NCI-H1436 (cell line): ENCODE measurements at regions not wholly inside any gene's neighbourhood (a gene's known extent, or its start where the extent isn't known, plus 50 kb on each side); places are given as distances from the start of the nearest gene placed in this dataset.
A peak's percentile ranks its signal among the peaks of the same experiment; 100 is the strongest.
"Not testable (repeated sequence)": the region's sequence is repeated elsewhere in the genome, so short reads cannot be mapped to it uniquely, and the experiment has no call there.

Experiments used
- DNase-seq: peaks from one replicate; lab custom pipeline; 2025; lab: John Stamatoyannopoulos, UW

DNA sequence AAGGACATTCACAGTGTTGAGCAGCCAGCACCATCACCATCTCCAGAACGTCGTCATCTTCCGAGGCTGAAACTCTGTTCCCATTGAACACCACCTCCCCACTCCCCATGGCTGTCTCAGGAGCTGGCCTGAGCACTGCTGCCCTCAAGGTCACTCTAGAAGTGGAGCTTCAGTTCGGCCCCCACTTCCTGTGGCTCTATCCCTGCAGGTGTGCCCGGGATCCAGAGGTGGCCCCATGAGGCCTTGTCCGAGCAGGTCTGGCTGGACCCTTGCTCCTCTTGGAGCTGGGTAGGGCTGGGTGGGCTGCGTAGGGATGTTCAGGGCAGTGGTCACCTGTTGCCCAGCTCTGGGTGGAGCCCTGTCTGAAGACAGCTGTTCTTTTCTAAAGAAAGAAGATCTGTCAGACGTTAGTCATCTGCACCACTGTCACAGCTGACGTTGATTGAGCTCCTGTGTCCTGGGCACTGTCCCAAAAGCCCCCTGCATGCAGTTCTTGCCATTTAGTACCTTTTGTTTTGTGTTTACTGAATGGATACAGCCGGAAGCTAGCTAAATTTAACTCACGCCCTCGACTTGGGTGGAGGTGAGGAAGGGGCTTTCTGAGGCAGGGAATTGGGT lies 75.5 kb upstream of the CLDN5 start:
- DNase-seq, result no peak

DNA sequence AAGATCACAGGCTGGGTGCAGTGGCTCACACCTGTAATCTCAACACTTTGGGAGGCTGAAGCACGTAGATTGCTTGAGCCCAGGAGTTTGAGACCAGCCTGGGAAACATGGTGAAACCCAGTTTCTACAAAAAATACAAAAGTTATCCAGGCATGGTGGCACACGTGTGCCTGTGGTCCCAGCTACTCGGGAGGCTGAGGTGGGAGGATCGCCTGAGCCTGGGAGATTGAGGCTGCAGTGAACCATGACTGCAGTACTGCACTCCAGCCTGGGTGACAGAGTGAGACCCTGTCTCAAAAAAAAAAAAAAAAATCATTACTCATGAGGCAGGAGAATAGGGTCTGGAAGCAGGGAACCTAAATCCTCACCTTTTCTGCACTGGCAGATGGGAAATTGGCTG lies 79.1 kb upstream of the CLDN5 start:
- not testable (repeated sequence) for DNase-seq

DNA sequence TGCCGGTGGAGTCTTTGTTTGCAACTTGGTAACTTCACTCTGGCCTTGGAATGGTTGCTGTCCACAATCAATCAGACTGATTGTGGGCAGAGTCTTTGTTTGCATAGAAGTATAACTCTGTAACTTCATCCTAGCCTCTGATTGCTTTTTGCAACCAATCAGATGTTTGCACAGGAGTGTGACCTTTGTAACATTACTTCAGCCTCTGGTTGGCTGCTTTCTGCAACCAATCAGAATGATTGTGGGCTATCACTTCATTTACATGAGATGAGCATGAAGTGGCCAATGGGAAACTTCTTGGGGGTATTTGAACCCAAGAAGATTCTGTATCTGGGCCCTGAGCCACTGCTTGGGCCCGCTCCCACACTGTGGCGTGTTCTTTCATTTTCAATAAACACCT lies 79.6 kb upstream of the CLDN5 start:
- no peak for DNase-seq

DNA sequence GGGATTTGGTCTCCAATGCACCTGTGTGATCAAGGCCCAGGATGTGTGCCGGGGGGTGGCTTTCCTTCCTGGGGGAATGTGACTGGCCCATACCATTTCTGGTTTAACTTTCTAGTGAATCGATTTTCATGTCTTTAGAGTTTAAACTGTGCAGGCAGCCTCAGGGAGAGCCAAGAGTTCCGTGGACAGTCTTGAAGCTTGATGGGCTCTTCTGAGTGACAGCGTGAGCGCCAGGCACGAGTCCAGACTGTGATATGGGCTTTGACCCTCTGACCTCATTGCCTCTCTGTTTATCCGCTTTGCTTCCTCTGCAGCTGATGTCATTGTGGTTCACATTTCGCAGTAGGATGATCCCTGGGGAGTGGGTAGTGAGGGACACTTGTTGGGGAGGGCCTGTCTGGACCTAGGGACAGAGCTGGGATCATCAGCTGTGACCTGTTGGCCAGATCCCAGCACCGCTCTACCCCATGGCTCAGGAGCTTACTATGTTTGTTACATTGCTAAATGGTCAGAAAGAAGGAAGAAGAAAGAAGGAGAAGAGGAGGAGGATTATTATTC lies 80.6 kb upstream of the CLDN5 start:
- DNase-seq, result no peak

DNA sequence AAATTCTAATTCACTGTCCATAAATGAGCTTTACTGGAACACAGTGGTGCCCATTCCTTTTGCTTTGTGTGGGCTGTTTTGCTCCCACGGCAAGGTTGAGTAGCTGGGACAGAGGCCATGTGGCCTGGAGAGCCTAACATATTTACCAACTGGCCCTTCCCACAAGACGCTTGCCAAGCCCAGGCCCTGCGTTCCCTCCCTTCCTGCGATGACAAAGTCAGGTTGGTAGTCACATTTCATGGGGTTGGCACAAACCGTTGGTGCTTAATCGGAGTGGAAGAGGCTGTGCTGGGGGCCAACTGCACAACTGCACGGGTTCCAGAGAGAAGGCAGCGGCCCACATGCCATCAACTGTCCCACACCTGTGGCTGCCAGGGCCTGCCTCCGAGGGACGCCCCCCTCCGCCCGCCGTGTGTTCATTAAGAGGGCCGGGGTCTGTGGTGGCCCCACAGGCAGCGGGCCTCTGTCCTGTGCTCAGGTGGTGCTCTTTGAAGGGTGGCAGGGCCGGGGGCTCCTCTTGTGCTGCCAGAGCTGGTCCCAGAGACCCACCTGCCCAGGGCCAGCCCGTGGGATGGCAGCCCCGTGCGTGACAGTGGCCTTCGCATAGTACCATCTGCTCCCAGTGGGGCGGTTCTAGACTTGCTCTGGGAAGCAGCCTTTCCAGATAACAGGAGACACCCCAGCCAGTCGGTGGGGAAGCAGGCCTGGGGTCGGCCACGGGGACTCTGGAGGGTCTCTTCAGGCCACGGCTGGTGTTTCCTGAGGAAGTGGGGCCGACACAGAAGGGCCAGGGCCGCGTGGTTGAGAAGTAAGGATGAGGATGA lies 81.5 kb upstream of the CLDN5 start:
- no peak for DNase-seq

DNA sequence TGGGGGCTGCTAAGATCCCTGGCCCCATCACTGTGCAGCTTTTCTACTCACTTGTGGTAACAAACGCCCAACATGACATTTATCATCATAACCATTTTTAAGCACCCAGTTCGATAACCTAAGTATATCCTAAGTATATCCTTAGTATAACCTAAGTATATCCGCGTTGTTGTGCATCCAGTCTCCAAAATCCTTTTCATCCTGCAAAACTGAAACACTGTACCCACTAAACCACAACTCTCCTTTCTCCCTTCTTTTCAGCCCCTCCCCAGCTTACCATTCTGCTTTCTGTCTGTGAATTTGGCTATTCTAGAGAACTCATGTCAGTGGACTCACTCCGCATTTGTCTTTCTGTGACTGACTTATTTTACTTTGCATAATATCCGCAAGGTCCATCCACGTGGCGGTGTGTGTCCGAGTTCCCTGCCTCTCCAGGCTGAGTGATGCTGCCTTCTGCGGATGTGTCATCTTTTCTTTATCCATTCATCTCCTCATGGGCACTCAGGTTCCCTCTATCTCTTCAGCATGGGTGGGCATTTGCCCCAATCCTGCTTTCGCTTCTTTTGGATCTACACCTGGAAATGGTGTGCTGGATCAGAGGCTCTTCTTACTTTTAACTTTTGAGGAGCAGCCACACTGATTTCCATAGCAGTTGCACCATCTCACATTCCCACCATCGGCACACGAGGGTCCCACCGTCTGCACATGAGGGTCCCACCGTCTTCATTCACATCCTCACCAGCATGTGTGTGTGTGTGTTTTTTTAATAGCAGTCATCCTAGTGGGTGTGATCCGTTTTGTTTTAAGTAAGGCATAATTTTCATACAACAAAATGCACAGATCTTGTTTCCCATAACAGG lies 82.4 kb upstream of the CLDN5 start:
- DNase-seq, result no peak

DNA sequence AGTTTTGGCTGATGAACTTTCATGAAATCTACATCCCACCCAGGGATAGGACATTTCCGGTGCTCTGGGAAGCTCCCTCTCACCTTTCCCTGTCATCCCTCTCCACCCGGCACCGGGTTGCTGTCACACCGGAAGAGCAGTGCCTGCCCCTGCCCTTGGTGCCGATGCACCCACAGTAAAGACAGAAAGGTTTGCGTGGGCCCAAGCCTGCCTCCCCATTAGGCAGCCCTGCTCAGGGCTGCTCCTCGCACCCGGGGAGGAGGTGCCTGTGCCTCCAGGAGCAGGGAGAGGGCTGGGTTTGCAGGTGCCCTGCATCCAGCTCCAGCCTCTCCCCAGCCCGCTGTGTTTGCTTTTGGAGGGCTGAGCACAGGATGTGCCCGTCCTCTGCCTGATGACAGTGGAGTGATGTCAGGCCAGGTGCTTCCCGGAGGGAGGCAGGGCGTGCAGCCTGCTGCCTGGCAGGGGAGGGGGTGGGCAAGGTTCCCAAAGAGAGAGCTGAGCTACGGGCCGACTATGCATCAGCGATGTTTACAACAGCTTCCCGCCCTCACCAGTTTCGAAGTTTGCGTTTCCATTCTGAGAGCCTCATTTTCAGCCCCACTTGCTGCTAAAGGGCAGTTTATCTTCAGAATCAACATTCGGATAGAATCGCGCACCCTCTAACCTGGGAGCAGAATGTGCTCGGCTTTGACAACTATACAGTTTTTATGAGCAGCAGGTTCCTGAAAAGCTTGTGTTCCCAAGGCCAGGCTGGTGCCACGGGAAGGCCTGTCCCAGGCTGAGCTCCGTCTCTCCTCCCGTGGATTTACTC lies 83.2 kb upstream of the CLDN5 start:
- peak; percentile 83 for DNase-seq

DNA sequence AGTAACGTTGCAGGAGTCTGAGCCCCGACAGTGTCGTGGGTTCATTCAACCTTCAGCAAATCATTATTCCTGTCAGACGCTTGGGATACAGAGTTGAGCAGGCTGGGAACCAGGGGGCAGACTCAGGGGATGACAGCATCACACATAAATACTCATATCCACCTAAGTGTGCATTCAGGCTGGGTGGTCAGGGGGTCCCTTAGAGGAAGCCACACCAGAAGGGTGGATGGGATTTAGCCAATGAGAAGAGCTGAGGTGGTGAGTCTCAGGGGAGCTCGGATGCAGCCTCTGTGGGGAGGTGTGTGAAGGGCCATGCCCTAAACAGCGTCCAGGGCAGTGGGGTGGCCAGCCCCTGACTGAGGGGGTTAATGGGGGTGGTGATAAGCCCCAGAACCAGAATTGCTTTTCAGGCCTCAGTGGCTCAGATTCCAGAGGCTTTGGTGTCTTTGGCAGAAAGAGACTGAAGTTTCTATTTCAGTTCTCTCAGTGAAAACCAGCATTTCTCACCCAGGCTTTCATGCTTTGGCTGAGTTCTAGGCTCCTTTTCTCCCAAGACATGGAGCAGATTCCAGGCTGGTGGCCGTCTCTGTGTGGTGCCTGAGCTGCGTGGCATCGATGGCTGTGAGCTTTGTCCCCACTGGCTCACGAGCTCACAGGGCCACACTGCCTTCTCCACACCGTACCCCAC lies 83.9 kb upstream of the CLDN5 start:
- DNase-seq, result no peak

DNA sequence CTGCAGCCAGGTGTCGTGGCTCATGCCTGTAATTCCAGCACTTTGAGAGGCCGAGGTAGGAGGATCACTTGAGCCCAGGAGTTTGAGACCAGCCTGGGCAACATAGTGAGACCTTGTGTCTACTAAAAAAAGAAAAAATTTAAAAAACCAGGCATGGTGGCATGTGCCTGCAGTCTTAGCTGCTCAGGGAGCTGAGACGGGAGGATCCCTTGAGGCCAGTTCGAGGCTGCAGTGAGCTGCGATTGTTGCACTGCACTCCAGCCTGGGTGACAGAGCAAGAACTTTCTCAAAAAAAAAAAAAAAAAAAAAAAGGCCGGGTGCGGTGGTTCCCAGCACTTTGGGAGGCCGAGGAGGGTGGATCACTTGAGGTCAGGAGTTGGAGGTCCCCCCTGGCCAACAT lies 85.5 kb upstream of the CLDN5 start:
- not testable (repeated sequence) for DNase-seq

DNA sequence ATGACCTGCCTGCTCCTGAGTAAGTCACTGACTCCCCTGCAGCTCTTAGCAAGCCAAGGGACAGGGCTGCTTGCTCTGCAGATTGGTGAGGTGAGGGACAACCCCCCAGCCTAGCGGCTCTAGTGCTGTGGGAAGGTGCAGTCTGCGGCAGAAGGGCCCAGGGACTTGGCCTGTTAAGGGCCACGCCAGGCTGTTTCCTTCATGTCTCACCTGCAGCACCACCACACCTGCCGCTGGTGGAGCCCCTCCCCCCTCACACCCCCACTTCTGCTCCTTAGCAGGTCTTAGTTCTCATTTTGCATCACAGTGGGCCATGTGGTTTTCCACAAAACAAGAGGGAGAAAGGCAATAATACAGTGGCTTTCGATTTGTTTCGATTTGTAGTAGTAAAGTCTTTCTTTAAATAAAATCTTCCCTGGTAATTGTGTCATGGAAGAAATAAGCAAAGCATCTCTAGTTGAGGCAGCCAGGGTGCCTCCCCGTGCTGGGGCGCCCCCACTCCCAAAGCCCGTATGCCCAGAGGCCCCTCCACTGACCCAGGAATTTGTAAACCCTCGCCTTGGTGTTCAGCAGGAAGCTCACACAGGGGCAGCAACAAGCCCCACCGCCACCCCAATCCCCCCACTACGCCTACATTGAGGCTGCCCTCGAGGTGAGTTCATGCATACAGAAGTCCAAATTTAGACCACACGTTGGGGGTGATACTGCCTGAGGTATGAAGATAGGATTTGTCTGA lies 86.5 kb upstream of the CLDN5 start:
- DNase-seq, result no peak

DNA sequence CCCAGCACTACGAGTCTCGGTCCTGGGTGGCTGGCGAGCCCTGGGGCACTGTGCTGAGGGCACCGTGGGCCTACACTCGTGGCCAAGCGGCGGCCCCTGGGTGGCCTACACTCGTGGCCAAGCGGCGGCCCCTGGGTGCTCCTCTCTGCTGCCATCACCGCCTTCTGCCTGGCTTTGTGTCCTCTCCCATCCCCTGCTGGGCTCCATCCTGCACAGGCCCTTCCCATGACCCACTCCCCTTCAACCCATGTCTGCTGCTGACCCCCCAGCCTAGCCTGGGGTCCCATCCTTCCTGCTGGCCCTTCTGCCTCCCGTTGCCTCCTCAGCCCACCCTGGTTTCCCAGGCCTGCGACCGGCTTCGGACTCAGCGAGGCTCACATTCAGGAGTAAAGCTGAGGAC lies 87.4 kb upstream of the CLDN5 start:
- no peak for DNase-seq

DNA sequence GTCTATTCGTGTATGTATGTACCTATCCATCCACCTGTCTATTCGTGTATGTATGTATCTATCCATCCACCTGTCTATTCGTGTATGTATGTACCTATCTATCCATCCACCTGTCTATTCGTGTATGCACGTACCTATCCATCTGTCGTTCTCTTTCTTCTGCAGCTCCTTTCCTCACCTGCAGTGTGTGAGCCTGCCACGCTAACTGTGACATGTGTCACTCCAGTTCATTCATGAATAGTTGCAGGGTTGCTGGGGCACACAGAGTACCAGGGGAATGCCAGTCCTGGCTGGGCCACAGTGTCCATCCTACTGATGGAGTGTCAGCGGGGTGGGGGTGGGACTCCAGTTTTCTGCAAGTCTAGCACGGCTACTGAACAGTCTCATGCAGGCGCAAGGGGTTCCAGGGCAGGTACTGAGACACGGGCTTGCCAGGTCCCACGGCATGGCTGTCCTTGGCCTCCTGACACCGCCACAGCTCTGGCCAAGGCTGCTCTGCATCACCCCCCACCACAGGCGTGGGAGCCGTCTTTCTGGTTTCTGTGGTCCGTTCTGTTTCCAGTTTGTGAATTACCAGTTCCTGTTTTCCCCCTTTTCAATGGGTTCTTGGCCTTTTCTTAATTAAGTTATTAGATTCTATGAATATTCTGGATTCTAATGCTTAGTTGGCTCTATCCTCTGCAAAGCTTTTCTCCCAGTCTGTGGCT lies 88.8 kb upstream of the CLDN5 start:
- no peak for DNase-seq

DNA sequence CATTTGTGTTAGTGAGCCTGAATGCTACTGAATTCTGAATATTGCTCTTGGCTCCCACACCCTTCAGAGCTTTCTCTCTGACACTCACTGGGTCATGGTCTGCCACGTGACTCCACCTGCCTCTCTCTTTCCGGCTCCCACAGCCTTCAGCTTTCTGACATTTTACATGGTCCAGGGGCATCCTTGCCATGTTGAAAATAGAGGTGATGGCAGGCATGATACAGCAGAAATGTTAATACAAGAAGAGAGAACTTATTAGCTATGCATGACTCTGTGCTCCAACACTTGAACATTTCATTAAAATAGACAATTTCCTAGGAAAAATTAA lies 90.3 kb upstream of the CLDN5 start:
- no peak for DNase-seq

DNA sequence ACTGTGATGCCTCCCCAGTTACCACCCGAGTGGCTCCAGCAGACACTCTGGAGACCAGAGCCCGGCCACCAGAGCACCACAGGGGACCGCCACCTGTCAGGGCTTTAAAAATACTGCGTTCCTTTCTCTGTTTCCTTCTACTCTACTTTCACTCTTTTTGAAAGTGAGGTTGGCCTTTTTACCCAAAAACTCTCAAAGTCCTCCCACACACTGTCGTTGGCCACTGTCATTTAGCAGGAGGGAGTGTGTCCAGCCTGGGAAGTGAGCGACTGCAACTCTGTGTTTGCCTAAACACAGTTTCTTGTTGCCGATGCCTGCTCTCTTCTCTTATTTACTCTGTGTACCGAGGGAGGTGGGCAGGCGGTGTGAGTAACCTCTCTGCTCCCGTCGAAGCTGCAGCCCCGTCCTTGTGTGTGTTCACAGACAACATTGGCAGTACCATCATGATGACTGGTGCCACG lies 90.8 kb upstream of the CLDN5 start:
- no peak for DNase-seq

DNA sequence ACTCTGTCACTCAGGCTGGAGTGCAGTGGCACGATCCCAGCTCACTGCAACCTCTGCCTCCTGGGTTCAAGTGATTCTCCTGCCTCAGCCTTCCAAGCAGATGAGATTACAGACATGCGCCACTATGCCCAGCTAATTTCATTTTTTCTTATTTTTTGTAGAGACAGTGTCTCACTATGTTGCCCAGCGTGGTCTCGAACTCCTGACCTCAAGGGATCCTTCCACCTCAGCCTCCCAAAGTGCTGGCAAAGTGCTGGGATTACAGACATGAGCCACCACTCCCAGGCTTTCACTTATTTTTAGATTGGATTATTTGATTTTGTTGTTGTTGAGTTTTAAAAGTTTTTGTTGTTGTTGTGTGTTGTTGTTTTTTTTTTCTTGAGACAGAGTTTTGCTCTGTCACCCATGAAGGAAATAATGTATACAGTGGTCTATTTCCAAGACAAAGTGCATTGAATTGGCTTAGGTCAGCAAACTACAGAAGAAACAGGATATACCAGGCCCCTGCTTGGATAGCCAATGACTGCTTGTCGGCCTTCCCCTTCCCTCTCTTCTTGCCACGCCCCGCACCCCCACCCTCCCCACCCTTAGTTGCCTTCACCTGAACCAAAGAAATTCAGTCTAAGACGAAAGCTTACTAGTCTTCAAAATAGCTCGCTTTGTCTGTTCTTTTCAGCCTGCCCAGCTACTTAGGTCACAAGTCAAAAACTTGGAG lies 91.8 kb upstream of the CLDN5 start:
- DNase-seq, result no peak

DNA sequence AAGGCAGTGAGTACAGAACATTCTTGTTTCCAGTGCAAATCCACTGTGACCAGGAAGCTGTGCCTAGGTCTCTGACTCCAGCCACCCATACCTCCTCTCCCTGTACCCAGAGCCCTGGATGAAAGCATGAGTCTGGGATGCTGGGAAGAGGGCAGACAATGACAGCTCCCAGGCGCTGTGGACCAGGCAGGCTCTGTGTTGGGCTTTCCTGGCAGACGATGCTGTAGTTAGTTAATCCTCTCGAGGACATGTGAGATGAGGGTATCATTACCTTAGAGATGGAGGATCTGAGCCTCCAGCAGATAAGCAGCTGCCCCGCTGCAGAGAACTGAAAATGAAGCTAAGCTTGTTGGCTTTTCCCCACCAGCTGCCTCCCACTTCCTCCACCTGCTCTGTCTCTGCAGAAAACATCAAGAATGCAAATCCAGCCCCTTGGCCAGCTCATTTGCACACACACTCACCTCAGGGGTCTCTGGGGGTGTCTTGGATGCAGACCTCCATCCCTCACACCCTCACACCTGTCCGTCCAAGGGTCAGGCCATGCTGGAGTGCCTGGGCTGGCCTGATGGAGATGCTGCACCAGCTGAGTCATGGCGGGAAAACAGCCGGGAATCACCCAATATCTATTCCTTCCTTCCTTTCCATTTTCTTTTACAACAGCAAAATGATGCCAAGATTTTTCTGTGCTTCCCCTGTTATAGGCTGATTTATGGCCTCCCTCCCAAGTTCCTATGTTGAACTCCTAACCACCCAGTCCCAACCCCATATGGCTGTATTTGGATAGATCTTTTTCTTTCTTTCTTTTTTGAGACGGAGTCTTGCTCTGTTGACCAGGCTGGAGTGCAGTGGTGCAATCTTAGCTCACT lies 94.9 kb upstream of the SEPTIN5 start:
- DNase-seq, result no peak

DNA sequence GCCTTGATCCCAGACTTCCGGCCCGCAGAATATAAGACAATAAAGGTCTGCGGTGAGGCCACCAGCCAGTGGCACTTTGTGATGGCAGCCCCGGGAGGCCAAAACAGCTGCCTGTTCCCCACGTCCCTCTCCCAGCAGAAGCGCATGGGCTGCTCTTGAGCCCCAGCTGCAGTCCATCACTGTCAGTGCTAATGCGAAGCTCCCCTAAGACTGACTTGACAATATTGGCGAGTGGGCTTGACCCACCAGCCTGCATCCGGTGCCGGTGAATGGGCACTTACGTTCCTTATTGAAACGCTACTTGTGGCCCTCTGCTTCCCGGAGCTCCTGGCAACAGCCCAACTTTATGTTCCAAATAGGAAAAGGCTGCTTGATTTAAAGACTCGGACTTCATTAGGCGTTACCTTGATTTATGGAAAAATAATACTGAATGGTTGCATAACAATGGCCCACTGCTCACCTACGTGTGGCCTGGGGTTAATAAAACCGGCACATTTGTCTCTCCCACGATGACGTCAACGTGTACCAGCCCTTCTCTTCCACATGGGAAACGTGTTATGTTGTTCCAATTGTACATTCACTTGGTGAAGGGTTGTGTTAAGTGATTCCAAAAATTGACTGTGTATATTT lies 93.4 kb upstream of the SEPTIN5 start:
- no peak for DNase-seq
